Vagina (tissue), 2 donors: ENCODE measurements at regions not wholly inside any gene's neighbourhood (a gene's known extent, or its start where the extent isn't known, plus 50 kb on each side); places are given as distances from the start of the nearest gene placed in this dataset.

Source experiments
- CTCF ChIP-seq, 3 experiments: fragments of 450-650 bp in 2 of 3; fragments of 200-600 bp in 1 of 3; sonication (generic) in 1 of 3; IDR thresholded peaks; one replicate each; pipeline ENCODE4 v1.5.1; 2017 to 2019; ENCODE audit warnings: antibody characterized with exemption in 3 of 3, mild to moderate bottlenecking in 2 of 3, moderate library complexity in 2 of 3
- POLR2A ChIP-seq, 2 donors: fragments of 450-650 bp; IDR thresholded peaks; one replicate each; pipeline ENCODE4 v1.6.1; 2017; ENCODE audit warnings: antibody characterized with exemption in 2 of 2, mild to moderate bottlenecking in 2 of 2, moderate library complexity in 2 of 2

- TF ChIP-seq CTCF (IDR thresholded peaks at IDR 0.05) (no peak), POLR2A (IDR thresholded peaks at IDR 0.05) (no peak)
Observed at GRCh38 chr2:226634943-226635604, 164.5 kb downstream of the IRS1 start.
